Neural crest cell (in vitro differentiated cells): ENCODE measurements at regions not wholly inside any gene's neighbourhood (a gene's known extent, or its start where the extent isn't known, plus 50 kb on each side); places are given as distances from the start of the nearest gene placed in this dataset.

Experiments used
- DNase-seq: peaks from one replicate; pipeline ENCODE4 v3.0.0; 2021; ENCODE audit warnings: low read depth, mixed read lengths, low spot score
- H3K27ac Mint-ChIP-seq: one replicate; pipeline ENCODE4 v1.8.0; 2021; ENCODE audit warnings: mild to moderate bottlenecking, mixed read lengths; ENCODE audit not compliant: unreplicated experiment
- H3K27me3 Mint-ChIP-seq: 2 replicates; pipeline ENCODE4 v1.8.0; 2021; ENCODE audit warnings: low read depth, mild to moderate bottlenecking, mixed read lengths
- H3K36me3 Mint-ChIP-seq: 2 replicates; pipeline ENCODE4 v1.8.0; 2021; ENCODE audit warnings: low read depth, mild to moderate bottlenecking, mixed read lengths
- H3K4me1 Mint-ChIP-seq: 2 replicates; pipeline ENCODE4 v1.8.0; 2021; ENCODE audit warnings: mixed read lengths
- H3K4me3 Mint-ChIP-seq: one replicate; pipeline ENCODE4 v1.8.0; 2021; ENCODE audit warnings: mild to moderate bottlenecking, mixed read lengths
- H3K9me3 Mint-ChIP-seq: 2 replicates; pipeline ENCODE4 v1.8.0; 2021; ENCODE audit warnings: mixed read lengths
- CTCF ChIP-seq: fragments of 200-600 bp; sonication (generic); conservative IDR thresholded peaks from 2 replicates; pipeline ENCODE4 v1.5.0; 2021; ENCODE audit warnings: antibody characterized with exemption, mild to moderate bottlenecking

GRCh38 chr10:4131407-4132215 is 346.6 kb upstream of the KLF6 start:
- peaks cover under 1% of the 10 kb centered on the region for H3K9me3 Mint-ChIP-seq
- no peaks in the 10 kb centered on the region for H3K27me3 Mint-ChIP-seq
- no peak for TF ChIP-seq CTCF
- H3K4me1 Mint-ChIP-seq = peaks cover 12% of the 10 kb centered on the region
- DNase-seq = no peak
- H3K36me3 Mint-ChIP-seq = no peaks in the 10 kb centered on the region
- H3K27ac Mint-ChIP-seq = no peak overlapping the region
- H3K4me3 Mint-ChIP-seq = no peak overlapping the region

GRCh38 chr10:4130685-4131084 is 345.7 kb upstream of the KLF6 start:
- no peak overlapping the region for H3K4me3 Mint-ChIP-seq
- no peak for TF ChIP-seq CTCF
- peaks cover 6% of the 10 kb centered on the region for H3K9me3 Mint-ChIP-seq
- no peak for DNase-seq
- no peaks in the 10 kb centered on the region for H3K27me3 Mint-ChIP-seq
- peaks cover 3% of the 10 kb centered on the region for H3K36me3 Mint-ChIP-seq
- H3K4me1 Mint-ChIP-seq = peaks cover 12% of the 10 kb centered on the region
- H3K27ac Mint-ChIP-seq = no peak overlapping the region

- Mint-ChIP-seq H3K9me3 (peaks cover 7% of the 10 kb centered on the region), H3K27me3 (no peaks in the 10 kb centered on the region), H3K4me1 (peaks cover 12% of the 10 kb centered on the region), H3K36me3 (peaks cover 3% of the 10 kb centered on the region), H3K4me3 (no peak overlapping the region), H3K27ac (no peak overlapping the region)
- DNase-seq = no peak
- no peak for TF ChIP-seq CTCF
These were observed 345.0 kb upstream of the KLF6 start for GRCh38 chr10:4129866-4130477.

GRCh38 chr10:4127518-4128315 is 342.7 kb upstream of the KLF6 start:
- no peak for DNase-seq
- H3K9me3 Mint-ChIP-seq = peaks cover 10% of the 10 kb centered on the region
- no peak overlapping the region for H3K4me3 Mint-ChIP-seq
- no peaks in the 10 kb centered on the region for H3K27me3 Mint-ChIP-seq
- no peak overlapping the region for H3K27ac Mint-ChIP-seq
- peaks cover 3% of the 10 kb centered on the region for H3K36me3 Mint-ChIP-seq
- no peak for TF ChIP-seq CTCF
- H3K4me1 Mint-ChIP-seq = peaks cover 17% of the 10 kb centered on the region

- DNase-seq = no peak
- Mint-ChIP-seq H3K4me3 (no peak overlapping the region), H3K36me3 (peaks cover 3% of the 10 kb centered on the region), H3K4me1 (peaks cover 24% of the 10 kb centered on the region), H3K27me3 (no peaks in the 10 kb centered on the region), H3K9me3 (peaks cover 10% of the 10 kb centered on the region), H3K27ac (no peak overlapping the region)
- TF ChIP-seq CTCF = no peak
These were observed 340.8 kb upstream of the KLF6 start for GRCh38 chr10:4125776-4126175.
